ENCODE measurements at regions not wholly inside any gene's neighbourhood (a gene's known extent, or its start where the extent isn't known, plus 50 kb on each side); places are given as distances from the start of the nearest gene placed in this dataset.
"Not testable (repeated sequence)": the region's sequence is repeated elsewhere in the genome, so short reads cannot be mapped to it uniquely, and the experiment has no call there.

DNA sequence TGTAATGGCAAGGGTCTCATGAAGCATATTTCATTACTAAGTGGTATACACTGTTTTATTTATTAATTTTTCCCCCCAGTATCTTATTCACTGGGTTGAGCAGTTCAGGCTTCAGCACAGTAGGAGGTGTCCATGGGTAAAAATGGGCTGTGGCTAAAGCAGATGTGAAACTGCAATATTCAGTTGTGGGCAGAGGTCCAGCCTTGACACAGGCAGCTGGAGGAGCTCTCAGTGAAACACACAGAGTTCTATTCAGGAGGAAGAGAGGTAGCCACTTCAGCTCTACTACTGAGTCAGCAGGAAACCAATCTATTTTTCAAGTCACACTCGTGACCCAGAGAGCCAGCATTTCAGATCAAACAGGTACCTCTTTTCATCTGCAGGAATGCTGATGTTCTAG, 418.3 kb downstream of the CDH10 start:
- peaks cover 15% of the 10 kb centered on the region for H3K4me1 ChIP-seq (ENCODE audit: low read length)
- peaks cover 6% of the 10 kb centered on the region for H3F3A ChIP-seq (ENCODE audit: insufficient read depth, low read length)
- H3K79me2 ChIP-seq (ENCODE audit: low read length) = no peaks in the 10 kb centered on the region
- DNase-seq = peak; percentile 95
- peak overlapping the region; percentile 84 for H3K27ac ChIP-seq (ENCODE audit: low read length)
- H2AFZ ChIP-seq (ENCODE audit: low read length) = peak overlapping the region; percentile 75
- H3K4me3 ChIP-seq (ENCODE audit: low read length) = 0 out of 2 replicates have a peak overlapping the region, but pooled peaks have one; percentile 9
- H3K27me3 ChIP-seq (replicated peaks; ENCODE audit: insufficient read depth, low read length) = no peaks in the 10 kb centered on the region
- H3K9ac ChIP-seq (ENCODE audit: low read length) = peak overlapping the region; percentile 26; the same call in 1 of the 2 replicates
- no peaks in the 10 kb centered on the region for H4K20me1 ChIP-seq (ENCODE audit: insufficient read depth, low read length)
- H3K36me3 ChIP-seq (replicated peaks; ENCODE audit: insufficient read depth, low read length) = no peaks in the 10 kb centered on the region
- no peaks in the 10 kb centered on the region for H3K9me3 ChIP-seq (replicated peaks; ENCODE audit: insufficient read depth, low read length)
- H3K4me2 ChIP-seq (ENCODE audit: low read depth, low read length) = peak overlapping the region; percentile 62
- peak; percentile 44 for TF ChIP-seq CTCF (IDR thresholded peaks at IDR 0.05; ENCODE audit: low read length)
- TF ChIP-seq EZH2phosphoT487 (IDR thresholded peaks at IDR 0.05; ENCODE audit: low read length) = no peak
- TF ChIP-seq EZH2 (optimal IDR thresholded peaks at IDR 0.05; ENCODE audit: low read depth, low read length) = no peak
- no peaks in the 10 kb centered on the region for H3K9me2 ChIP-seq (replicated peaks; ENCODE audit: insufficient read depth, low read length)

DNA sequence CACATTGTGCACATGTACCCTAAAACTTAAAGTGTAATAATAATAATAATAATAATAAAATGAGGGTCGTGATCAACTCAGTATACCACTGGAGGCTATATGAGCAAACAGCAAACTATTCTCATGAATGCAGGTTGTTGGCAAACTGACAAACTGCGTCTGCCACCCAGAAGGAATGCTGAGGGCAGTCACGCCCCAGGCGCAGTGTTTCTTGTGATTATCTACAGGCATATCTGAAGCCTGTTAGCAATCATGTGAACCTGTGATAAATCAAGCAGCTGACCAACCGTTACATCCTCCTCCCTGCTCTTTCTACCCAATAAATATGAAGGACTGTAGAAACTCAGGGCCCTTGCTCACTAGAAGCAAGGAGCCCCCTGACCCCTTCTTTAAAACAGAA, 416.9 kb downstream of the CDH10 start:
- not testable (repeated sequence) for H3K9ac ChIP-seq (ENCODE audit: low read length); H3K4me2 ChIP-seq (ENCODE audit: low read depth, low read length); H2AFZ ChIP-seq (ENCODE audit: low read length); H3K4me3 ChIP-seq (ENCODE audit: low read length); H4K20me1 ChIP-seq (ENCODE audit: insufficient read depth, low read length); H3K27ac ChIP-seq (ENCODE audit: low read length); H3K9me3 ChIP-seq (replicated peaks; ENCODE audit: insufficient read depth, low read length); H3F3A ChIP-seq (ENCODE audit: insufficient read depth, low read length); H3K27me3 ChIP-seq (replicated peaks; ENCODE audit: insufficient read depth, low read length); DNase-seq; H3K36me3 ChIP-seq (replicated peaks; ENCODE audit: insufficient read depth, low read length); H3K9me2 ChIP-seq (replicated peaks; ENCODE audit: insufficient read depth, low read length); H3K79me2 ChIP-seq (ENCODE audit: low read length)
- peaks cover 15% of the 10 kb centered on the region for H3K4me1 ChIP-seq (ENCODE audit: low read length)

- H3K4me3 ChIP-seq (ENCODE audit: low read length) = no peak overlapping the region
- H3K9me3 ChIP-seq (replicated peaks; ENCODE audit: insufficient read depth, low read length) = no peaks in the 10 kb centered on the region
- TF ChIP-seq EZH2 (optimal IDR thresholded peaks at IDR 0.05; ENCODE audit: low read depth, low read length) (no peak), EZH2phosphoT487 (IDR thresholded peaks at IDR 0.05; ENCODE audit: low read length) (no peak), CTCF (IDR thresholded peaks at IDR 0.05; ENCODE audit: low read length) (no peak)
- H4K20me1 ChIP-seq (ENCODE audit: insufficient read depth, low read length) = no peaks in the 10 kb centered on the region
- H3K4me2 ChIP-seq (ENCODE audit: low read depth, low read length) = no peak overlapping the region
- DNase-seq = no peak
- H3K27me3 ChIP-seq (replicated peaks; ENCODE audit: insufficient read depth, low read length) = no peaks in the 10 kb centered on the region
- H3K4me1 ChIP-seq (ENCODE audit: low read length) = peaks cover 2% of the 10 kb centered on the region
- H3K9me2 ChIP-seq (replicated peaks; ENCODE audit: insufficient read depth, low read length) = no peaks in the 10 kb centered on the region
- H3F3A ChIP-seq (ENCODE audit: insufficient read depth, low read length) = peaks cover under 1% of the 10 kb centered on the region; the same call in 1 of the 2 replicates
- no peak overlapping the region for H2AFZ ChIP-seq (ENCODE audit: low read length)
- no peak overlapping the region for H3K9ac ChIP-seq (ENCODE audit: low read length)
- H3K27ac ChIP-seq (ENCODE audit: low read length) = no peak overlapping the region
- H3K36me3 ChIP-seq (replicated peaks; ENCODE audit: insufficient read depth, low read length) = no peaks in the 10 kb centered on the region
- H3K79me2 ChIP-seq (ENCODE audit: low read length) = no peaks in the 10 kb centered on the region
Measured at GRCh38 chr5:24232041-24232440, 412.7 kb downstream of the CDH10 start.

DNA sequence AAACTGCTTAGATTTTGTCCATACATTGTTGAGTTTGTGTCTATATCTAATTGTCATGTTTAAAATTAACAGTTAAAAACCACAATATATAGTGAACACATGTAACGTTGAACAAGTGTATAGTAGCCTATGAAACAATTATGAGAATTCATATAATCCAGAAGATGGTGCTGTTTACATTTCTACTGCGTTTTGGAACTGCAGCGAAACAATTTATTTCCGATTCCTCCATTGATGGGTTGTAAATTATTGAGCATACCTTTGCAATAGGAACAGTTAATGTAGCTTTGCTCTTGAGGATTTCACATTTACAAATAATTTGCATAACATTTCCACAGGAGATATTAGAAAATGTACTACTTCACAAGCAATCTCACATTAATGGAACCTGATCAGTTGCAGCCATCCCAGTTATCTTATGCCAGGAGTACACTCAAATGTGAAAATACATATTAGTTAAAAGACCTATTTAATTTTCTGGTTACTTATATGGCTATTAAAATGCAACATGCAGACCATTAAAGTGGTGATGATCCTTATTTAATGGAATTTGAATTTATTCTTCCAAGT, 411.8 kb downstream of the CDH10 start:
- Histone ChIP-seq H3K79me2 (ENCODE audit: low read length) (no peaks in the 10 kb centered on the region), H3K9ac (ENCODE audit: low read length) (no peak overlapping the region), H2AFZ (ENCODE audit: low read length) (no peak overlapping the region)

More for the DNA sequence above, 411.8 kb downstream of the CDH10 start:
- Histone ChIP-seq H3K4me3 (ENCODE audit: low read length) (no peak overlapping the region), H3K4me2 (ENCODE audit: low read depth, low read length) (no peak overlapping the region), H3F3A (ENCODE audit: insufficient read depth, low read length) (no peaks in the 10 kb centered on the region), H3K9me2 (replicated peaks; ENCODE audit: insufficient read depth, low read length) (no peaks in the 10 kb centered on the region), H3K9me3 (replicated peaks; ENCODE audit: insufficient read depth, low read length) (no peaks in the 10 kb centered on the region), H4K20me1 (ENCODE audit: insufficient read depth, low read length) (no peaks in the 10 kb centered on the region), H3K36me3 (replicated peaks; ENCODE audit: insufficient read depth, low read length) (no peaks in the 10 kb centered on the region), H3K27ac (ENCODE audit: low read length) (no peak overlapping the region), H3K4me1 (ENCODE audit: low read length) (no peaks in the 10 kb centered on the region), H3K27me3 (replicated peaks; ENCODE audit: insufficient read depth, low read length) (no peaks in the 10 kb centered on the region)
- peak; percentile 46 for TF ChIP-seq CTCF (IDR thresholded peaks at IDR 0.05; ENCODE audit: low read length)
- TF ChIP-seq EZH2phosphoT487 (IDR thresholded peaks at IDR 0.05; ENCODE audit: low read length) = no peak
- no peak for TF ChIP-seq EZH2 (optimal IDR thresholded peaks at IDR 0.05; ENCODE audit: low read depth, low read length)
- DNase-seq = no peak

Data from MM.1S (cell line).